ENCODE measurements at regions not wholly inside any gene's neighbourhood (a gene's known extent, or its start where the extent isn't known, plus 50 kb on each side); places are given as distances from the start of the nearest gene placed in this dataset.

- TF ChIP-seq CTCF (IDR thresholded peaks at IDR 0.05) (no peak), ZFX (IDR thresholded peaks at IDR 0.05; ENCODE audit: borderline replicate concordance) (no peak)
Observed at GRCh38 chr5:89520771-89521170, 637.8 kb upstream of the MEF2C start.
